Parathyroid adenoma (tissue), 2 donors: ENCODE measurements at regions not wholly inside any gene's neighbourhood (a gene's known extent, or its start where the extent isn't known, plus 50 kb on each side); places are given as distances from the start of the nearest gene placed in this dataset.
"Not testable (repeated sequence)": the region's sequence is repeated elsewhere in the genome, so short reads cannot be mapped to it uniquely, and the experiment has no call there.

Experiments used
- H2AFZ ChIP-seq: fragments of 300-600 bp; sonication (generic); one replicate; pipeline ENCODE4 v1.7.0; 2017; ENCODE audit warnings: antibody characterized with exemption, mild to moderate bottlenecking
- H3K27ac ChIP-seq: fragments of 300-600 bp; sonication (generic); one replicate; pipeline ENCODE4 v1.7.0; 2017
- H3K27me3 ChIP-seq: fragments of 300-600 bp; sonication (generic); one replicate; pipeline ENCODE4 v1.7.0; 2017; ENCODE audit warnings: low read length; ENCODE audit not compliant: control insufficient read depth, insufficient read depth
- H3K36me3 ChIP-seq: fragments of 300-600 bp; sonication (generic); one replicate; pipeline ENCODE4 v1.7.0; 2017; ENCODE audit warnings: low read length; ENCODE audit not compliant: control insufficient read depth, insufficient read depth
- H3K4me1 ChIP-seq: fragments of 300-600 bp; sonication (generic); one replicate; pipeline ENCODE4 v1.7.0; 2017; ENCODE audit warnings: control low read depth
- H3K4me2 ChIP-seq: fragments of 300-600 bp; sonication (generic); one replicate; pipeline ENCODE4 v1.7.0; 2017; ENCODE audit warnings: low read length
- H3K4me3 ChIP-seq: fragments of 300-600 bp; sonication (generic); one replicate; pipeline ENCODE4 v1.7.0; 2017; ENCODE audit warnings: low read depth, low read length
- H3K79me2 ChIP-seq: fragments of 300-600 bp; sonication (generic); one replicate; pipeline ENCODE4 v1.7.0; 2017; ENCODE audit warnings: control low read depth
- H3K9ac ChIP-seq: fragments of 300-600 bp; sonication (generic); one replicate; pipeline ENCODE4 v1.7.0; 2017; ENCODE audit warnings: mild to moderate bottlenecking
- H3K9me3 ChIP-seq: fragments of 300-600 bp; sonication (generic); one replicate; pipeline ENCODE4 v1.7.0; 2017; ENCODE audit warnings: low read length; ENCODE audit not compliant: control insufficient read depth
- CTCF ChIP-seq: fragments of 300-600 bp; sonication (generic); IDR thresholded peaks from one replicate; pipeline ENCODE4 v1.7.0; 2017; ENCODE audit warnings: antibody characterized with exemption, mild to moderate bottlenecking
- donor health status: primary hyperparathyroidism.

- no peaks in the 10 kb centered on the region for H3K4me1 ChIP-seq
- no peaks in the 10 kb centered on the region for H3K27me3 ChIP-seq
- no peak overlapping the region for H3K4me2 ChIP-seq
- H2AFZ ChIP-seq: no peak overlapping the region
- no peaks in the 10 kb centered on the region for H3K79me2 ChIP-seq
- no peak overlapping the region for H3K9ac ChIP-seq
- H3K36me3 ChIP-seq: no peaks in the 10 kb centered on the region
- no peak overlapping the region for H3K27ac ChIP-seq
- H3K9me3 ChIP-seq: no peaks in the 10 kb centered on the region
- no peak overlapping the region for H3K4me3 ChIP-seq
- no peak for TF ChIP-seq CTCF
Measured at GRCh38 chr15:95075792-95076677, 844.7 kb downstream of the MCTP2 start.

- Histone ChIP-seq H3K79me2 (no peaks in the 10 kb centered on the region), H2AFZ (no peak overlapping the region), H3K9me3 (no peaks in the 10 kb centered on the region), H3K27me3 (no peaks in the 10 kb centered on the region), H3K27ac (no peak overlapping the region), H3K4me1 (no peaks in the 10 kb centered on the region), H3K9ac (no peak overlapping the region), H3K4me2 (no peak overlapping the region), H3K36me3 (no peaks in the 10 kb centered on the region), H3K4me3 (no peak overlapping the region)
- no peak for TF ChIP-seq CTCF
Measured at GRCh38 chr15:95076678-95076990, 845.3 kb downstream of the MCTP2 start.

GRCh38 chr15:95078003-95078402 lies 846.6 kb downstream of the MCTP2 start:
- Histone ChIP-seq H3K4me2 (no peak overlapping the region), H3K27me3 (no peaks in the 10 kb centered on the region), H3K27ac (no peak overlapping the region), H2AFZ (no peak overlapping the region), H3K4me3 (no peak overlapping the region), H3K9ac (no peak overlapping the region), H3K9me3 (no peaks in the 10 kb centered on the region), H3K36me3 (no peaks in the 10 kb centered on the region), H3K4me1 (no peaks in the 10 kb centered on the region), H3K79me2 (no peaks in the 10 kb centered on the region)
- TF ChIP-seq CTCF: no peak

GRCh38 chr15:95080228-95080627 lies 848.9 kb downstream of the MCTP2 start:
- H3K4me2 ChIP-seq, H3K4me3 ChIP-seq, H3K4me1 ChIP-seq, H3K79me2 ChIP-seq, H2AFZ ChIP-seq, H3K9ac ChIP-seq, H3K36me3 ChIP-seq, H3K27ac ChIP-seq, H3K27me3 ChIP-seq, H3K9me3 ChIP-seq: not testable (repeated sequence)

GRCh38 chr15:95085056-95085455 lies 853.7 kb downstream of the MCTP2 start:
- no peak overlapping the region for H3K27ac ChIP-seq
- no peak overlapping the region for H3K9ac ChIP-seq
- no peaks in the 10 kb centered on the region for H3K79me2 ChIP-seq
- H3K4me3 ChIP-seq: no peak overlapping the region
- H3K27me3 ChIP-seq: no peaks in the 10 kb centered on the region
- TF ChIP-seq CTCF: no peak
- no peaks in the 10 kb centered on the region for H3K9me3 ChIP-seq
- H2AFZ ChIP-seq: no peak overlapping the region
- no peaks in the 10 kb centered on the region for H3K4me1 ChIP-seq
- no peak overlapping the region for H3K4me2 ChIP-seq
- H3K36me3 ChIP-seq: no peaks in the 10 kb centered on the region
